ENCODE measurements at regions not wholly inside any gene's neighbourhood (a gene's known extent, or its start where the extent isn't known, plus 50 kb on each side); places are given as distances from the start of the nearest gene placed in this dataset.

GRCh38 chr5:174516741-174517140 is 207.6 kb upstream of the MSX2 start:
- Histone ChIP-seq H3K79me2 (ENCODE audit: insufficient read depth, low read depth, low read length) (no peaks in the 10 kb centered on the region), H4K20me1 (ENCODE audit: insufficient read depth, low read length) (no peaks in the 10 kb centered on the region), H3K4me2 (ENCODE audit: low read length) (no peak overlapping the region), H3K9me2 (ENCODE audit: insufficient read depth, low read length) (no peaks in the 10 kb centered on the region), H3K4me1 (ENCODE audit: insufficient read depth, low read length, poor library complexity, severe bottlenecking) (no peaks in the 10 kb centered on the region), H3K36me3 (ENCODE audit: insufficient read depth, low read length) (no peaks in the 10 kb centered on the region), H3K27ac (ENCODE audit: low read depth, low read length, poor library complexity, severe bottlenecking) (no peak overlapping the region), H3K9me3 (ENCODE audit: low read length) (no peaks in the 10 kb centered on the region), H3K4me3 (ENCODE audit: low read depth, low read length, poor library complexity, severe bottlenecking) (no peak overlapping the region), H2AFZ (ENCODE audit: low read length) (no peak overlapping the region)
- TF ChIP-seq EZH2phosphoT487 (IDR thresholded peaks at IDR 0.05; ENCODE audit: borderline replicate concordance, low read depth, low read length), result no peak
- TF ChIP-seq CTCF (conservative IDR thresholded peaks at IDR 0.05; ENCODE audit: low read length), result no peak
- intact Hi-C loops (cut with micrococcal nuclease; ENCODE audit: unreplicated experiment), result no loop called here
- POLR2A ChIA-PET, result interaction anchor here (1.1 kb wide), 1 partner anchor 12 kb away, joined by 3 read pairs; no protein-coding TSS in a partner anchor
- no peak for DNase-seq (ENCODE audit: low spot score)
- BruUV-seq (replicated peaks), result no TSS peak
- CTCF ChIA-PET (ENCODE audit: unreplicated experiment), result no interaction called here

- no peak overlapping the region for H3K4me3 ChIP-seq (ENCODE audit: low read depth, low read length, poor library complexity, severe bottlenecking)
- H3K9me2 ChIP-seq (ENCODE audit: insufficient read depth, low read length), result no peaks in the 10 kb centered on the region
- no peaks in the 10 kb centered on the region for H3K36me3 ChIP-seq (ENCODE audit: insufficient read depth, low read length)
- no peak for DNase-seq (ENCODE audit: low spot score)
- no peaks in the 10 kb centered on the region for H3K9me3 ChIP-seq (ENCODE audit: low read length)
- intact Hi-C loops (cut with micrococcal nuclease; ENCODE audit: unreplicated experiment), result no loop called here
- no peak overlapping the region for H3K4me2 ChIP-seq (ENCODE audit: low read length)
- H4K20me1 ChIP-seq (ENCODE audit: insufficient read depth, low read length), result no peaks in the 10 kb centered on the region
- H3K4me1 ChIP-seq (ENCODE audit: insufficient read depth, low read length, poor library complexity, severe bottlenecking), result no peaks in the 10 kb centered on the region
- ChIA-PET CTCF (ENCODE audit: unreplicated experiment) (no interaction called here), POLR2A (interaction anchor here (0.7 kb wide), 1 partner anchor 185 kb away, joined by 3 read pairs; no protein-coding TSS in a partner anchor)
- H3K79me2 ChIP-seq (ENCODE audit: insufficient read depth, low read depth, low read length), result no peaks in the 10 kb centered on the region
- TF ChIP-seq EZH2phosphoT487 (IDR thresholded peaks at IDR 0.05; ENCODE audit: borderline replicate concordance, low read depth, low read length) (no peak), CTCF (conservative IDR thresholded peaks at IDR 0.05; ENCODE audit: low read length) (no peak)
- no peak overlapping the region for H2AFZ ChIP-seq (ENCODE audit: low read length)
- no peak overlapping the region for H3K27ac ChIP-seq (ENCODE audit: low read depth, low read length, poor library complexity, severe bottlenecking)
- no TSS peak for BruUV-seq (replicated peaks)
Observed at GRCh38 chr5:174518512-174518911, 205.9 kb upstream of the MSX2 start.

GRCh38 chr5:174520420-174521396 is 203.7 kb upstream of the MSX2 start:
- TF ChIP-seq EZH2phosphoT487 (IDR thresholded peaks at IDR 0.05; ENCODE audit: borderline replicate concordance, low read depth, low read length), result no peak
- TF ChIP-seq CTCF (conservative IDR thresholded peaks at IDR 0.05; ENCODE audit: low read length), result no peak
- Histone ChIP-seq H4K20me1 (ENCODE audit: insufficient read depth, low read length) (no peaks in the 10 kb centered on the region), H3K4me2 (ENCODE audit: low read length) (no peak overlapping the region), H3K4me1 (ENCODE audit: insufficient read depth, low read length, poor library complexity, severe bottlenecking) (no peaks in the 10 kb centered on the region), H2AFZ (ENCODE audit: low read length) (no peak overlapping the region), H3K36me3 (ENCODE audit: insufficient read depth, low read length) (no peaks in the 10 kb centered on the region), H3K27ac (ENCODE audit: low read depth, low read length, poor library complexity, severe bottlenecking) (no peak overlapping the region), H3K9me2 (ENCODE audit: insufficient read depth, low read length) (no peaks in the 10 kb centered on the region), H3K79me2 (ENCODE audit: insufficient read depth, low read depth, low read length) (no peaks in the 10 kb centered on the region), H3K4me3 (ENCODE audit: low read depth, low read length, poor library complexity, severe bottlenecking) (no peak overlapping the region), H3K9me3 (ENCODE audit: low read length) (no peaks in the 10 kb centered on the region)
- ChIA-PET CTCF (ENCODE audit: unreplicated experiment) (no interaction called here), POLR2A (no interaction called here)
- DNase-seq (ENCODE audit: low spot score), result no peak
- BruUV-seq (replicated peaks), result no TSS peak
- intact Hi-C loops (cut with micrococcal nuclease; ENCODE audit: unreplicated experiment), result no loop called here

Measured in OCI-LY7 (cell line).